Subcutaneous abdominal adipose tissue (tissue), 5 donors: ENCODE measurements at regions not wholly inside any gene's neighbourhood (a gene's known extent, or its start where the extent isn't known, plus 50 kb on each side); places are given as distances from the start of the nearest gene placed in this dataset.
A peak's percentile ranks its signal among the peaks of the same experiment; 100 is the strongest.

Source experiments
- H3K27ac ChIP-seq: one replicate; pipeline ENCODE4 v1.7.0; 2013; ENCODE audit warnings: low read depth, mild to moderate bottlenecking, inconsistent platforms, low read length, moderate library complexity
- H3K27me3 ChIP-seq, 5 donors: one replicate each; pipeline ENCODE4 v1.7.0; 2013; ENCODE audit warnings: low read length in 5 of 5, inconsistent platforms in 1 of 5; ENCODE audit not compliant: control insufficient read depth in 5 of 5, insufficient read depth in 4 of 5
- H3K36me3 ChIP-seq, 5 donors: one replicate each; pipeline ENCODE4 v1.7.0; 2013; ENCODE audit warnings: low read length in 5 of 5; ENCODE audit not compliant: control insufficient read depth in 5 of 5, insufficient read depth in 5 of 5
- H3K4me1 ChIP-seq, 5 donors: one replicate each; pipeline ENCODE4 v1.7.0; 2013; ENCODE audit warnings: low read length in 5 of 5, mild to moderate bottlenecking in 3 of 5, moderate library complexity in 1 of 5; ENCODE audit not compliant: control insufficient read depth in 5 of 5, insufficient read depth in 5 of 5
- H3K4me3 ChIP-seq, 5 donors: one replicate each; pipeline ENCODE4 v1.7.0; 2013; ENCODE audit warnings: low read length in 5 of 5, low read depth in 1 of 5
- H3K9ac ChIP-seq, 5 donors: one replicate each; pipeline ENCODE4 v1.7.0; 2013; ENCODE audit warnings: low read length in 5 of 5, mild to moderate bottlenecking in 4 of 5, moderate library complexity in 3 of 5
- H3K9me3 ChIP-seq, 5 donors: one replicate each; pipeline ENCODE4 v1.7.0; 2013; ENCODE audit warnings: low read length in 5 of 5; ENCODE audit not compliant: control insufficient read depth in 5 of 5
- donor health status: healthy.
- donor health status: healthy.
- donor health status: healthy.
- donor health status: healthy.
- donor health status: healthy.

GRCh38 chr6:144576871-144577270 lies 291.7 kb downstream of the UTRN start:
- Histone ChIP-seq H3K27me3 (no peaks in the 10 kb centered on the region), H3K4me3 (no peak overlapping the region), H3K36me3 (peaks cover 13 to 27% (median 25%) of the 10 kb centered on the region in 5 donors), H3K4me1 (peaks cover 2 to 15% (median 3%) of the 10 kb centered on the region in 5 donors), H3K9me3 (no peaks in the 10 kb centered on the region), H3K27ac (no peak overlapping the region), H3K9ac (no peak overlapping the region)

DNA sequence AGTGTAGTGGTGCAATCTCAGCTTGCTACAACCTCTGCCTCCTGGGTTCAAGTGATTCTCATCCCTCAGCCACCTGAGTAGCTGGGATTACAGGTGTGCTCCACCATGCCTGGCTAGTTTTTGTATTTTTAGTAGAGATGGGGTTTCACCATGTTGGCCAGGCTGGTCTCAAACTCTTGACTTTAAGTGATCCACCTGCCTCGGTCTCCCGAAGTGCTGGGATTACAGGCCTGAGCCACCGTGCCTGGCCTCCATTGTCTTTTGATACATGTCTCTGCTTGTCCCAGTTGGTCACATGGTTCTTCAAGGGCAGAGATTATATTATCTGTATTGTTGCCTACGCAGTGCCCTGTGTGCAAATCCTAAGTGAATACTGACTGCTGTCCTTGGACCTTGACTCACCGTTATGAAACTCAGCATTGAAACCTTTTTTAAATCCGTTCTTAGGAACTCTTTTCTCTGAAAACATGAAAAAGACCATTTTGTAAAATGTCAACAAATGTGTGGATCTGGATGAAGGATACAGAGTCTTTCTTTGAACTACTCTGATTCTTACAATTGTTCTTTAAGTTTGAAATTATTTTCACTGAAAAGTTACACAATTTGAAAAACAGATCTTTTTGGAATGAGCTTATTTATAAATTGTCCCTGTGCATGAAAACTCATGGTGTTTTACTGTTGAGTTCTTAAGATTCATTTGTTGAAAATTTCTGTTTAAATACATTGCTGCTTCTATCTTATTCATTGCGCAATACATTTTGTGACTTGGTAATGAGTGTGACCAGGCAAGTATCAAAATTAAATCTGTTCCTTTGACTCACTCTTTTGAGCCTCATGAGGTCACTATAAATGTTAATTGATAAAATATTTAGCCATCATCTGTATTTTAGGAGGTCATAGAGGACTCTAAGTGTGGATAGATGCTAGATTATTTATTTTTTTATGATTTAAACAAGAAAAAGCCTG lies 293.5 kb downstream of the UTRN start:
- H3K4me1 ChIP-seq = peaks cover 7 to 31% (median 21%) of the 10 kb centered on the region in 5 donors
- peaks cover 10 to 27% (median 24%) of the 10 kb centered on the region in 5 donors for H3K36me3 ChIP-seq
- no peaks in the 10 kb centered on the region for H3K9me3 ChIP-seq
- no peak overlapping the region for H3K4me3 ChIP-seq
- H3K27me3 ChIP-seq = no peaks in the 10 kb centered on the region
- no peak overlapping the region for H3K9ac ChIP-seq
- H3K27ac ChIP-seq = no peak overlapping the region

DNA sequence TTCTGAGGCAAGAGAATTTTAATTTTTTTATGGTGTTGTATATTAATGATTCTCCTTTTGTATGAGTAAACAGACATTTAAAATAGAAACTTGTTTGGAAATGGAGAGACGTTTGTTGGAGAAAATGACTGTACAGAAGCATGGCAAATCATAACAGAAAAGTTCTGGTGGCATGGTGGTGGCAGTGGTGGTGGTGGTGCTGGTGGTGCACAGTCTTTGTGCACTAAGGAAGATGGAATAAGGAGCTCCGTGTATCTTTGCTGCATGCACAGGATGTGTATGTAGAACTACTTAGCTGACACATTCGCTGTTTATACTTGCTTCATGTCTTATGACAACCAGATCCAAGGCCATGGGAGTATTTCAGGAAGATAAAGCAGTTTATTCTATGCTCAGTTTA lies 294.9 kb downstream of the UTRN start:
- Histone ChIP-seq H3K9ac (no peak overlapping the region), H3K36me3 (peaks cover 10 to 25% (median 24%) of the 10 kb centered on the region in 5 donors), H3K27ac (no peak overlapping the region), H3K27me3 (no peaks in the 10 kb centered on the region), H3K4me3 (no peak overlapping the region), H3K4me1 (peaks cover 7 to 31% (median 22%) of the 10 kb centered on the region in 5 donors), H3K9me3 (no peaks in the 10 kb centered on the region)

GRCh38 chr6:144580771-144581170 lies 295.6 kb downstream of the UTRN start:
- Histone ChIP-seq H3K9ac (no peak overlapping the region), H3K9me3 (no peaks in the 10 kb centered on the region), H3K4me1 (peaks cover 7 to 31% (median 22%) of the 10 kb centered on the region in 5 donors), H3K27ac (no peak overlapping the region), H3K4me3 (no peak overlapping the region), H3K27me3 (no peaks in the 10 kb centered on the region), H3K36me3 (peaks cover 10 to 25% (median 24%) of the 10 kb centered on the region in 5 donors)

DNA sequence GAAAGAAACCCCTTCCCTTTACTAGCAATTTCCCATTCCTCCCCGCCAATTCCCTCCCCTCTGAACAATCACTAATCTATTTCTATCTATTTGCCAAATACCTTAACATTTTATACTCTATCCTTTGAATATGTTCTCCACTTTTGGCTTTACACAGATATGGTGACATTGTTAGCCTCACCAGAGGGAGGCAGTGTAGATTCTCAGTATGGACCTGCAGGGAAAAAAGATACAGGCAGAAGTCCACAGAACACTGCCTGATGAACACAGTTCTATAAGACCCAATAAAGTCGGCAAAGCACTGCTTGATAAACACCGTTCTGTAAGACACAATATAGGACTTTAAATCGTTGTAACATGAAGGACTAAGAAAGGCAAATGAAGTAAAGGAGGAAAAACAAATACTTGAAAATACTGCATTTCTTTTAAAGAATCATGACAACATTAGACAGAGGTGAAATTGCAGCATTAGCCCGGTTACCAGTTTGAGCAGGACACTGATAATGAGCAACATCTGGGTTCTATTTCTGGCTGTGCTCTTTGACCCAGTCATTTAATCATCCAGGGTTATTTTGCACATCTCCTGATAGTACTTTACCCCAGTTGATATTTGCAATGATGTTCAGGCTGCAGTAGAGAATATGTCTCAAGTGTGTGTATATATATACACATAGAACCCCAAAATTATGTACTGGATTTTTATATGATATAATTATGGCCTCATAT lies 296.8 kb downstream of the UTRN start:
- Histone ChIP-seq H3K36me3 (peaks cover 8 to 22% (median 21%) of the 10 kb centered on the region in 5 donors), H3K27ac (peak overlapping the region; percentile 79), H3K27me3 (no peaks in the 10 kb centered on the region), H3K9me3 (no peaks in the 10 kb centered on the region), H3K9ac (peak overlapping the region in 1 of 5 donors; percentile 20), H3K4me1 (peaks cover 7 to 31% (median 22%) of the 10 kb centered on the region in 5 donors), H3K4me3 (peak overlapping the region in 1 of 5 donors; percentile 16)

GRCh38 chr6:144582939-144583613 lies 297.9 kb downstream of the UTRN start:
- peak overlapping the region; percentile 79 for H3K27ac ChIP-seq

GRCh38 chr6:144583614-144583954 lies 298.4 kb downstream of the UTRN start:
- Histone ChIP-seq H3K4me3 (peak overlapping the region in 1 of 5 donors; percentile 55), H3K9ac (peak overlapping the region in 1 of 5 donors; percentile 11), H3K27me3 (no peaks in the 10 kb centered on the region)

More at GRCh38 chr6:144582939-144583613, 297.9 kb downstream of the UTRN start:
- Histone ChIP-seq H3K4me1 (peaks cover 7 to 31% (median 22%) of the 10 kb centered on the region in 5 donors), H3K9me3 (no peaks in the 10 kb centered on the region), H3K36me3 (peaks cover 3 to 22% (median 13%) of the 10 kb centered on the region in 5 donors), H3K27me3 (no peaks in the 10 kb centered on the region), H3K9ac (peak overlapping the region in 2 of 5 donors; percentile 8 to 11), H3K4me3 (peak overlapping the region; percentile 2 to 55 (median 40))

GRCh38 chr6:144585217-144585814 lies 300.2 kb downstream of the UTRN start:
- Histone ChIP-seq H3K9ac (no peak overlapping the region), H3K36me3 (peaks cover 2 to 13% (median 5%) of the 10 kb centered on the region in 5 donors), H3K27ac (no peak overlapping the region), H3K9me3 (no peaks in the 10 kb centered on the region), H3K27me3 (no peaks in the 10 kb centered on the region), H3K4me1 (peaks cover 7 to 32% (median 29%) of the 10 kb centered on the region in 5 donors), H3K4me3 (no peak overlapping the region)

More at GRCh38 chr6:144583614-144583954, 298.4 kb downstream of the UTRN start:
- H3K36me3 ChIP-seq = peaks cover 5 to 18% (median 11%) of the 10 kb centered on the region in 5 donors
- H3K9me3 ChIP-seq = no peaks in the 10 kb centered on the region
- H3K4me1 ChIP-seq = peaks cover 7 to 31% (median 22%) of the 10 kb centered on the region in 5 donors
- peak overlapping the region; percentile 79 for H3K27ac ChIP-seq

- H3K27me3 ChIP-seq = no peaks in the 10 kb centered on the region
- H3K27ac ChIP-seq = no peak overlapping the region
- H3K9me3 ChIP-seq = no peaks in the 10 kb centered on the region
- H3K4me1 ChIP-seq = peaks cover 5 to 27% (median 17%) of the 10 kb centered on the region in 5 donors
- H3K4me3 ChIP-seq = no peak overlapping the region
- H3K9ac ChIP-seq = no peak overlapping the region
- peaks cover 0 to 8% (median 5%) of the 10 kb centered on the region in 5 donors for H3K36me3 ChIP-seq
Measured at GRCh38 chr6:144586986-144587385, 301.9 kb downstream of the UTRN start.
